GM12874 (cell line): ENCODE measurements at regions not wholly inside any gene's neighbourhood (a gene's known extent, or its start where the extent isn't known, plus 50 kb on each side); places are given as distances from the start of the nearest gene placed in this dataset.

Experiments used
- CTCF ChIP-seq: IDR thresholded peaks from 2 replicates; pipeline ENCODE4 v1.5.1; 2011; ENCODE audit warnings: low read depth, mild to moderate bottlenecking, control low read depth, low read length, moderate library complexity; ENCODE audit not compliant: insufficient read depth

DNA sequence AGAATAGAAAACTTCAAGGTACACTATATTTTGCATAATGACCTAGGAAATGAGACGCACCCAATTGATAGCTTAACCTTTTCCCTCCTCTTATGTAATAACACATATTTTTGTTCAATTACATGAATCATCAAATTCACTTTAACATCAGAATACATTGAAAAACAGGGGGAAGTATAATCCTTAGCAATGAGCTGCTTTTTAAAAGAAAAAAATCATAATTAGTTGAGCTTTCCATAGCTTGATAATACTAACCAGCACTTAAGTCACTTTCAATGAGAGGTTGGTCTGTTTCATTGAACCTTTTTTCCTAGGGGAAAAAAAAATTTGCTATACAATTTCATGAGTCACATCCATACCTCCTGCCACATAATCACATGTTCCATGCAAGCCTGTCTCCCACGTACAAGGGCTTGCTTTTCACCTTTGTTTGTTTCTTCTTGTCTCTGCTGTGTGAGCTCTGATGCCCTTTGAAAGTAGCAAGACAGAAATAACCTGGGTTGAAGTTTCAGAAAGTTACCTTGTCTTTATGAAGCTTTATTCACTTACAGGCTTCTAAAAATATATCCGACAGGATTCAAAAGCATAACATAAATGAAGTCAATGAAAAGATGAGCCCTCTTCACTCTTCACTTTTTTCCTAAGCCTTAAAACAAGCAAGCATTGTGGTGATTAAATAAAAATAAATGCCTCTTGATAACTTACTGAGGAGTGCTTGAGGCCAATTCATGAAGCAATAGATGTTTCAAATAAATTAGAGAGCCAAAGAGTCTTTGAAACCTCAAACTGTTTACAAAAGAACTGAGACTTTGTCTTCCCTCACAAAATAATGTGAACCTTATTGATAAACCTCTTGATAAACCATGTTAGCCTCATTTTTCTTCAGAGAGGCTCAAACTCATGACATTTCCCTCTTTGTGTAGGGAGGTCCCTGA, 108.5 kb downstream of the FEM1C start:
- no peak for TF ChIP-seq CTCF

- no peak for TF ChIP-seq CTCF
Measured at GRCh38 chr5:115435065-115435777, 109.4 kb downstream of the FEM1C start.

DNA sequence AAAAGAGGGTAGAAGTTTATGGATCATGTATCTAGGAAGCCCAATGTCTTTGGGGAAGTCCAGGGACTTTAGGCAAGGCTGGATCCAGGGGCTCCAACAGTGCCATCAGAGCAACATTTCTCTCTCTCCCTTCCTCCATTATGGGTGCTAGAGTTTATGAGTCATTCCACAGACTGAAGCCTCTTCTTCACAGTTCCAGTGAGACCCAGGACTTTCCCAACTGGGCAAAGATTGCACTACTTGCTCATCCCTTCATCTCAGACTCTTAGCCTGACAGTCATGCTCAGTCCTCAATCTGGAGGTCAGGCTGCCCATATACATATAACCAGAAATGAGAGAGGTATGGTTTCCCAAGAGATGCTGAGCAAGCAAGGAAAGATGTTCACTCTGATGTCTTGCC, 110.7 kb downstream of the FEM1C start:
- no peak for TF ChIP-seq CTCF

DNA sequence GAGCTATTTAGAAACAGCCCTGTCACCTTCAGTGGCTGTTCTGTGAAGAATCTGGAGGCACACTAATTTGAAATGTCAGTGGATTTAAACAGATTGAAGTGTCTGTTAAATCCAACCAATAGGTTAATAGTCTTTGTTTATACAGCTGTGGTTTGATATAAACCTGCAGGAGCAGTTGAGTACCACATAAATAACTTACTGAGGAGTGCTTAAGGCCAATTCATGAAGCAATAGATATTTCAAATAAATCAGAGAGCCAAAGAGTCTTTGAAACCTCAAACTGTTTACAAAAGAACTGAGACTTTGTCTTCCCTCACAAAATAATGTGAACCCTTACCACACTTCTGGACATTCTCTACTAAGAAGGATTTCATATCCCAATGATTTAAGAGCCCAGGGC, 111.9 kb downstream of the FEM1C start:
- TF ChIP-seq CTCF, result no peak

- TF ChIP-seq CTCF, result no peak
Measured at GRCh38 chr5:115431116-115431515, 113.5 kb downstream of the FEM1C start.

DNA sequence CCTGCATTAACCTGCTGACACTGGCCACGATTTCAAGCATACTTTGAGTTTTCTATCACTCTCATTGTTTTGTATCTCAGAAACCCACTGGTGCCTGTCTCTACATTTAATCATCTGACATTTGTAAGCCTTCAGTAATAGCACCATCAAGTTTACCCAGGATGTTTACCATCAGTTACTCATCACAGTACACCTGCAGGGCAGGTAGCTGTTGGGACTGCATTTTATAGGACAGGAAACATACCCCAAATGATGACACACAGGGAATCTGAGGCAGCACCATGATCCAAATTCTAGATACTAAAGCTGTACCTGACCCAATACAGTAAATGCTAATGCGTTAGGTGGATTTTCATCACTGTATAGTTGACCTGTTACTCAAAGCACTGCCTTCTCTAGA, 114.2 kb downstream of the FEM1C start:
- no peak for TF ChIP-seq CTCF

- no peak for TF ChIP-seq CTCF
Measured at GRCh38 chr5:115429345-115429940, 115.1 kb downstream of the FEM1C start.
